ENCODE measurements at regions not wholly inside any gene's neighbourhood (a gene's known extent, or its start where the extent isn't known, plus 50 kb on each side); places are given as distances from the start of the nearest gene placed in this dataset.

GRCh38 chr2:193679847-193680246 is 1485.1 kb upstream of the TMEFF2 start:
- H3K9me3 ChIP-seq: no peaks in the 10 kb centered on the region
- TF ChIP-seq, protein P1, sequence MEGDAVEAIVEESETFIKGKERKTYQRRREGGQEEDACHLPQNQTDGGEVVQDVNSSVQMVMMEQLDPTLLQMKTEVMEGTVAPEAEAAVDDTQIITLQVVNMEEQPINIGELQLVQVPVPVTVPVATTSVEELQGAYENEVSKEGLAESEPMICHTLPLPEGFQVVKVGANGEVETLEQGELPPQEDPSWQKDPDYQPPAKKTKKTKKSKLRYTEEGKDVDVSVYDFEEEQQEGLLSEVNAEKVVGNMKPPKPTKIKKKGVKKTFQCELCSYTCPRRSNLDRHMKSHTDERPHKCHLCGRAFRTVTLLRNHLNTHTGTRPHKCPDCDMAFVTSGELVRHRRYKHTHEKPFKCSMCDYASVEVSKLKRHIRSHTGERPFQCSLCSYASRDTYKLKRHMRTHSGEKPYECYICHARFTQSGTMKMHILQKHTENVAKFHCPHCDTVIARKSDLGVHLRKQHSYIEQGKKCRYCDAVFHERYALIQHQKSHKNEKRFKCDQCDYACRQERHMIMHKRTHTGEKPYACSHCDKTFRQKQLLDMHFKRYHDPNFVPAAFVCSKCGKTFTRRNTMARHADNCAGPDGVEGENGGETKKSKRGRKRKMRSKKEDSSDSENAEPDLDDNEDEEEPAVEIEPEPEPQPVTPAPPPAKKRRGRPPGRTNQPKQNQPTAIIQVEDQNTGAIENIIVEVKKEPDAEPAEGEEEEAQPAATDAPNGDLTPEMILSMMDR (IDR thresholded peaks at IDR 0.05): no peak
- DNase-seq: no peak

DNA sequence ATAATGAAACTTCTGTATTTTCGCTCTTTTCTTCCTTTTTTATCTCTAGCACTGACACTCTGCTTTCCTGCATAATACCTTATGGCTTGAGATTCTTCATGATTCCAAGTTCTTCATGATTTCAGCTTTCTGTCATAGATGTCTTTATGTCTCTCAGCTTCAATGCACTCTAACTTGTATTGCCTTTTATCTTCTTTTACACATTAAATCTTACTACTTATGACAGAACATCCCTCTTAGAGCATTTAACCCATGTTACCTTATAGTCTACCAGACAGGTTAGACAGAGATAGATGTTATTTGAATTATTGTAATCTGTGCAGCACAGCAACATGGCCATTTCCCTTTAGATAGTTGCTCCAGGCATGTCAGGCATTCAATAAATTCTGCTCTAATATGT is 1475.7 kb upstream of the TMEFF2 start:
- intact Hi-C loops (cut with DNase I; ENCODE audit: low total_unique reads): no loop called here
- Histone ChIP-seq H3K36me3 (no peaks in the 10 kb centered on the region), H3K27me3 (no peaks in the 10 kb centered on the region), H3K9me3 (no peaks in the 10 kb centered on the region), H3K4me3 (no peak overlapping the region), H3K27ac (no peak overlapping the region), H3K4me1 (no peaks in the 10 kb centered on the region)
- TF ChIP-seq, protein P1 (IDR thresholded peaks at IDR 0.05): no peak
- DNase-seq: no peak

More at GRCh38 chr2:193679847-193680246, 1485.1 kb upstream of the TMEFF2 start:
- no peaks in the 10 kb centered on the region for H3K4me1 ChIP-seq
- no peak overlapping the region for H3K27ac ChIP-seq
- no peaks in the 10 kb centered on the region for H3K36me3 ChIP-seq
- no peaks in the 10 kb centered on the region for H3K27me3 ChIP-seq
- H3K4me3 ChIP-seq: no peak overlapping the region
- intact Hi-C loops (cut with DNase I; ENCODE audit: low total_unique reads): no loop called here

DNA sequence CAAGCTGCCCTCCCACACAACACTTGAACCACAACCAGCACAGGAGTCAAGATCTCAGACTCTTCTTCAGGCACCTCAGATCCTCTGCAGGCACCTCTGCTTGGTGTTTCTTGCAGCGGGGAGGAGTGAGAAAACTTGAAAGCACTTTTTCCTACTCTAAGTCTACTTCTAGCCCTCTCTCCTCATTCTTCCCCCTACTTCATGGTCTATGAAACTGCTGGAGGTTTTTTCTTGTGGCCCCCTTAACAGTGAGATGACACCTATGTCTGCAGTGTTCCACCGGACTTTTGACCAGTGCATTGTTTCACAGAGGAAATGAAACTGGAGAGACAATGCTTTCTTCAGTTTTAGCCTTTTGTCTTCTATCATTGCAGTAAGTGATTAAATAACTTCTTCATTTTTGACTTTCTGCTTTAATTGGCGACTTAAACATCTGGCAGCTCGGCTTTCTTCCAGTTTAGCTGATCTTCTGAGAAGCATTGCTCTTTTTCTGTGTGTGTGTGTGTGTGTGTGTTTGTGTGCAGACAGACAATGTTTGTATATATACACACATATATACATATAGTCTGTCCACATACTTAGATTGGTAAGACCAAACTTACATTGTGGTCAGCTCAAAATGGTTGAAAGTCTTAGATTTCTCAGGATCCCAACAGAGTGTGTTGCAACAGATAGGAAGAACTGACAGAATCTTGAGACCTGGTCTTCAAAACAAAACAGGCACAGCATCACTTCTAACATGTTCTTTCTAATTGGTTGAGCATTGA is 1474.0 kb upstream of the TMEFF2 start:
- no peak overlapping the region for H3K27ac ChIP-seq
- intact Hi-C loops (cut with DNase I; ENCODE audit: low total_unique reads): no loop called here
- TF ChIP-seq, protein P1 (IDR thresholded peaks at IDR 0.05): no peak

GRCh38 chr2:193627927-193628272 is 1433.2 kb upstream of the TMEFF2 start:
- H3K27me3 ChIP-seq: no peaks in the 10 kb centered on the region

More for the DNA sequence above, 1474.0 kb upstream of the TMEFF2 start:
- no peak overlapping the region for H3K4me3 ChIP-seq
- H3K9me3 ChIP-seq: no peaks in the 10 kb centered on the region
- H3K4me1 ChIP-seq: no peaks in the 10 kb centered on the region
- H3K36me3 ChIP-seq: no peaks in the 10 kb centered on the region
- DNase-seq: no peak
- H3K27me3 ChIP-seq: no peaks in the 10 kb centered on the region

GRCh38 chr2:193627187-193627926 is 1432.6 kb upstream of the TMEFF2 start:
- intact Hi-C loops (cut with DNase I; ENCODE audit: low total_unique reads): no loop called here
- no peaks in the 10 kb centered on the region for H3K36me3 ChIP-seq
- H3K4me3 ChIP-seq: no peak overlapping the region
- no peaks in the 10 kb centered on the region for H3K27me3 ChIP-seq
- TF ChIP-seq, protein P1 (IDR thresholded peaks at IDR 0.05): no peak
- no peak overlapping the region for H3K27ac ChIP-seq
- H3K4me1 ChIP-seq: no peaks in the 10 kb centered on the region
- no peak for DNase-seq
- peaks cover 0 to 8% (median 0%) of the 10 kb centered on the region in 3 donors for H3K9me3 ChIP-seq

More at GRCh38 chr2:193627927-193628272, 1433.2 kb upstream of the TMEFF2 start:
- H3K9me3 ChIP-seq: peaks cover 0 to 10% (median 0%) of the 10 kb centered on the region in 3 donors
- DNase-seq: no peak
- intact Hi-C loops (cut with DNase I; ENCODE audit: low total_unique reads): no loop called here
- H3K27ac ChIP-seq: no peak overlapping the region
- no peak overlapping the region for H3K4me3 ChIP-seq
- H3K36me3 ChIP-seq: no peaks in the 10 kb centered on the region
- TF ChIP-seq, protein P1 (IDR thresholded peaks at IDR 0.05): no peak
- no peaks in the 10 kb centered on the region for H3K4me1 ChIP-seq

Measured in tibial artery (tissue), 4 donors.